SU-DHL-6 (cell line): ENCODE measurements at regions not wholly inside any gene's neighbourhood (a gene's known extent, or its start where the extent isn't known, plus 50 kb on each side); places are given as distances from the start of the nearest gene placed in this dataset.

Experiments
- H2AFZ ChIP-seq: fragments of 200-600 bp; sonication (generic); 2 replicates; pipeline ENCODE4 v1.6.1; 2014; ENCODE audit warnings: low read depth, mild to moderate bottlenecking, moderate library complexity, mixed read lengths, antibody characterized with exemption, low read length; ENCODE audit not compliant: severe bottlenecking
- H3F3A ChIP-seq: fragments of 200-600 bp; shearing (Covaris generic); 2 replicates; pipeline ENCODE4 v1.6.0; 2016; ENCODE audit warnings: antibody characterized with exemption, mild to moderate bottlenecking; ENCODE audit not compliant: insufficient read depth
- H3K27ac ChIP-seq: fragments of 200-600 bp; sonication (generic); 2 replicates; pipeline ENCODE4 v1.5.1; 2016; ENCODE audit warnings: low read depth, mild to moderate bottlenecking, low read length, moderate library complexity, mixed read lengths
- H3K27me3 ChIP-seq: fragments of 200-600 bp; sonication (generic), shearing (Covaris generic); 2 replicates; pipeline ENCODE4 v1.6.0; 2014; ENCODE audit warnings: mild to moderate bottlenecking, low read length
- H3K36me3 ChIP-seq: fragments of 200-600 bp; sonication (generic); 2 replicates; pipeline ENCODE4 v1.6.1; 2014; ENCODE audit warnings: mild to moderate bottlenecking, low read length, mixed read lengths
- H3K4me2 ChIP-seq: fragments of 300-600, 200-600 bp; shearing (Covaris generic), sonication (generic); 2 replicates; pipeline ENCODE4 v1.6.0; 2014; ENCODE audit warnings: low read length, low read depth, mild to moderate bottlenecking; ENCODE audit not compliant: poor library complexity, severe bottlenecking
- H3K4me3 ChIP-seq: fragments of 200-600 bp; sonication (generic); 2 replicates; pipeline ENCODE4 v1.5.1; 2014; ENCODE audit warnings: antibody characterized with exemption, low read length, mild to moderate bottlenecking, mixed read lengths; ENCODE audit not compliant: insufficient read depth, poor library complexity, severe bottlenecking
- H3K79me2 ChIP-seq: fragments of 200-600 bp; sonication (generic); 2 replicates; pipeline ENCODE4 v1.6.1; 2014; ENCODE audit warnings: mild to moderate bottlenecking, low read length, moderate library complexity; ENCODE audit not compliant: insufficient read depth
- H3K9ac ChIP-seq: fragments of 200-600 bp; sonication (generic); 2 replicates; pipeline ENCODE4 v1.7.0; 2014; ENCODE audit warnings: mild to moderate bottlenecking, low read length
- H3K9me2 ChIP-seq: fragments of 200-600 bp; sonication (generic); replicated peaks from 2 replicates; pipeline ENCODE4 v1.6.1; 2014; ENCODE audit warnings: low read length; ENCODE audit not compliant: insufficient read depth
- H3K9me3 ChIP-seq: fragments of 200-600 bp; sonication (generic); 2 replicates; pipeline ENCODE4 v1.6.1; 2014; ENCODE audit warnings: low read length, mixed read lengths; ENCODE audit not compliant: insufficient read depth
- H4K20me1 ChIP-seq: fragments of 200-600 bp; sonication (generic); 2 replicates; pipeline ENCODE4 v1.6.1; 2014; ENCODE audit warnings: low read depth, mild to moderate bottlenecking, antibody characterized with exemption, low read length, moderate library complexity, mixed read lengths
- EZH2phosphoT487 ChIP-seq: fragments of 200-600 bp; sonication (generic), shearing (Covaris generic); conservative IDR thresholded peaks from 2 replicates; pipeline ENCODE4 v1.6.1; 2018; ENCODE audit warnings: mild to moderate bottlenecking, antibody characterized with exemption, low read length, moderate library complexity, mixed read lengths
- TF ChIP-seq, protein P1 (sequence below): fragments of 200-600 bp; sonication (generic); IDR thresholded peaks from one replicate; pipeline ENCODE4 v1.5.1; 2017; ENCODE audit warnings: antibody characterized with exemption, mild to moderate bottlenecking, low read length, moderate library complexity; ENCODE audit not compliant: insufficient read depth, poor library complexity, severe bottlenecking

DNA sequence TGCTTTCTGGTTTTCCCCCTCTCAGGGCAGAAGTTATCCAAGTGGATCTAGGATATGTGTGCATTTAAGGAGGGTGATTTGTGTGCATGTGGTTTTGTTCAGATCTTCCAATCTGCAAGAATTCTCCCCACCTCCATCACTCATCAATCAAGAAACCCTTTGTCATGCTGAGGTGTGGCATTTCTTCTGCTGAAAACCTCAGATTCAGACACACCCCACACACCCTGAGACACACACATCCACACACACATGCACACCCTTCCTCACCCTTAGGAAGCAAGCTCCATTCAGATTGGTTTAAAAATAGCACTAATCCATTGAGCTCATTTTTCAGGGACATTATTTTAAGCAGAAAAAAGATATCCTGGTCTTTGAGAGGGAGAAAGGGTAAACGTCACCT, 106.1 kb upstream of the HSD17B12 start:
- no peaks in the 10 kb centered on the region for H3F3A ChIP-seq
- H3K4me3 ChIP-seq: no peak overlapping the region
- H3K4me2 ChIP-seq: no peak overlapping the region
- no peaks in the 10 kb centered on the region for H3K9me3 ChIP-seq
- no peaks in the 10 kb centered on the region for H3K27me3 ChIP-seq
- H3K36me3 ChIP-seq: no peaks in the 10 kb centered on the region
- TF ChIP-seq, protein P1, sequence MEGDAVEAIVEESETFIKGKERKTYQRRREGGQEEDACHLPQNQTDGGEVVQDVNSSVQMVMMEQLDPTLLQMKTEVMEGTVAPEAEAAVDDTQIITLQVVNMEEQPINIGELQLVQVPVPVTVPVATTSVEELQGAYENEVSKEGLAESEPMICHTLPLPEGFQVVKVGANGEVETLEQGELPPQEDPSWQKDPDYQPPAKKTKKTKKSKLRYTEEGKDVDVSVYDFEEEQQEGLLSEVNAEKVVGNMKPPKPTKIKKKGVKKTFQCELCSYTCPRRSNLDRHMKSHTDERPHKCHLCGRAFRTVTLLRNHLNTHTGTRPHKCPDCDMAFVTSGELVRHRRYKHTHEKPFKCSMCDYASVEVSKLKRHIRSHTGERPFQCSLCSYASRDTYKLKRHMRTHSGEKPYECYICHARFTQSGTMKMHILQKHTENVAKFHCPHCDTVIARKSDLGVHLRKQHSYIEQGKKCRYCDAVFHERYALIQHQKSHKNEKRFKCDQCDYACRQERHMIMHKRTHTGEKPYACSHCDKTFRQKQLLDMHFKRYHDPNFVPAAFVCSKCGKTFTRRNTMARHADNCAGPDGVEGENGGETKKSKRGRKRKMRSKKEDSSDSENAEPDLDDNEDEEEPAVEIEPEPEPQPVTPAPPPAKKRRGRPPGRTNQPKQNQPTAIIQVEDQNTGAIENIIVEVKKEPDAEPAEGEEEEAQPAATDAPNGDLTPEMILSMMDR: no peak
- no peak for TF ChIP-seq EZH2phosphoT487
- no peak overlapping the region for H3K9ac ChIP-seq
- no peaks in the 10 kb centered on the region for H4K20me1 ChIP-seq
- H3K9me2 ChIP-seq: no peaks in the 10 kb centered on the region
- H2AFZ ChIP-seq: no peak overlapping the region
- no peaks in the 10 kb centered on the region for H3K79me2 ChIP-seq
- H3K27ac ChIP-seq: no peak overlapping the region

DNA sequence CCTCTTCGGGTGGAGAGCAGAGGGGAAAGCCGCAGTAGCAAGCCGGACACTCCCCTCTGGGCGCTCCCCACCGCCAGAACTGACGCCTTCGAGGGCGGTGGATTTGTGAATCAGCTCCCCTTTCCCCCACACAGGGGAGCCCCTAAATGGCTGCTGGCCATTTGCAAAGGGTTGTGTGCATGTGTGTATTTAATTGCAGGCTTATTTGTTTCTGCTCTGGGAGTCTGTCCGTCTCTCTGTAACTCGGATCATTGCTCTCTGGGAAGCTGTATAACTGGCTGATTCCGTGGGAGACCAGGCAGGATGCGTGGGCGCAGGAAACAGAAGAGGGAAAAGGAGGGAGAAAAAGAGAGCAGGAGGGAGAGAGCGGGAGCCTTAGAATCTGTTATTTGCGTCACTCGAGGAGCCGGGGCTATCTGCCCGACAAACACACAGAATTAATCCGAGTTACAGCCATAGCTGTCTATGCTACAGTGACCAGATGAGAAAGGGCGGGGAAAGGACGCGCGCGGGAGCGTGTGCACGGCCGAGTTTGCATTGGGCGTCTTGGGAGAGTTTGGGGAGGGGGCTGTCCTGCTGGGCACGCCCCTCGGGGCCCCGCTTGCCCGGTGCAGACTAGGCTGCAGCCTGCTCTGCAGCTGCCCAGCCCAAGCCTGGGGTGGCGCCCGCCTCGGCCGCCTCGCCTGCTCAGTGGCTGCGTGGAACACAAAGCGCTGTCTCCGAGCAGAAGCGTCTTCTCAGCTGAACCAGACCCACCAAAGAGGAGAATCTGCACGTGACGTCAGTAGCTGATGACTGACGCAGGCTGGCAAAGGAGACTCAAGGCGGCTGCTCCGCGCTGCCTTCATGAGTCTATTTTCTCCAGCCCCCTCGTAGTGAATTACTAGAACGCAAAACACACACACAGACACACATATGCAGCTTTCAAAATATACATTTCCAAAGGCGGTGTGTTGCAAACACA, 105.3 kb upstream of the HSD17B12 start:
- H3K4me2 ChIP-seq: no peak overlapping the region
- H3K27ac ChIP-seq: no peak overlapping the region

DNA sequence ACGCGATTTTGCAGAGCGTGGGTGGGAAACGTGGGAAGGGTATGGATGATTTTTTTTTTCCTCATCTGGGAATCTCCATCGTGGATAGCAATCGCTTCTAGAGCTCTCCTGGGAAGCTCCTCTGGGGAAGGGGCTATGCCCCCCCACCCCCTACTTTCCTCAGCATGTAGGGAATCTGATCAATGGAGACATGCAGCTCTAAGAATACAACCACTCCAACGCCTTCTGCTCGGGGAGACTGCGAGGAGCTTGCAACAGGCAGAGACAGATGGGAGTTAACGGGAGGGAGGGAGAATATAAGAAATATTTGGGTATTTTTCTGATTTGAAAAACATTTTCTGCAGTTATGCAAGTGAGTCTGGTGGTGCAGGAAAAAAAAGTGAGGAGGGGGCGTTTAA, 104.6 kb upstream of the HSD17B12 start:
- no peaks in the 10 kb centered on the region for H3K27me3 ChIP-seq
- H2AFZ ChIP-seq: no peak overlapping the region
- H4K20me1 ChIP-seq: no peaks in the 10 kb centered on the region
- H3K9me2 ChIP-seq: no peaks in the 10 kb centered on the region
- no peak for TF ChIP-seq EZH2phosphoT487
- TF ChIP-seq, protein P1: no peak
- H3K4me3 ChIP-seq: no peak overlapping the region
- H3K27ac ChIP-seq: no peak overlapping the region
- H3K9ac ChIP-seq: no peak overlapping the region
- no peaks in the 10 kb centered on the region for H3K79me2 ChIP-seq
- no peaks in the 10 kb centered on the region for H3F3A ChIP-seq
- no peaks in the 10 kb centered on the region for H3K36me3 ChIP-seq
- no peak overlapping the region for H3K4me2 ChIP-seq
- no peaks in the 10 kb centered on the region for H3K9me3 ChIP-seq

More for the DNA sequence above, 105.3 kb upstream of the HSD17B12 start:
- Histone ChIP-seq H3K9me2 (no peaks in the 10 kb centered on the region), H3K9me3 (no peaks in the 10 kb centered on the region), H3K27me3 (no peaks in the 10 kb centered on the region), H3K36me3 (no peaks in the 10 kb centered on the region), H3F3A (no peaks in the 10 kb centered on the region), H3K4me3 (no peak overlapping the region), H4K20me1 (no peaks in the 10 kb centered on the region), H3K9ac (no peak overlapping the region), H3K79me2 (no peaks in the 10 kb centered on the region), H2AFZ (no peak overlapping the region)
- TF ChIP-seq, protein P1: no peak
- no peak for TF ChIP-seq EZH2phosphoT487
